ENCODE measurements at regions not wholly inside any gene's neighbourhood (a gene's known extent, or its start where the extent isn't known, plus 50 kb on each side); places are given as distances from the start of the nearest gene placed in this dataset.
A peak's percentile ranks its signal among the peaks of the same experiment; 100 is the strongest.
"Not testable (repeated sequence)": the region's sequence is repeated elsewhere in the genome, so short reads cannot be mapped to it uniquely, and the experiment has no call there.

DNA sequence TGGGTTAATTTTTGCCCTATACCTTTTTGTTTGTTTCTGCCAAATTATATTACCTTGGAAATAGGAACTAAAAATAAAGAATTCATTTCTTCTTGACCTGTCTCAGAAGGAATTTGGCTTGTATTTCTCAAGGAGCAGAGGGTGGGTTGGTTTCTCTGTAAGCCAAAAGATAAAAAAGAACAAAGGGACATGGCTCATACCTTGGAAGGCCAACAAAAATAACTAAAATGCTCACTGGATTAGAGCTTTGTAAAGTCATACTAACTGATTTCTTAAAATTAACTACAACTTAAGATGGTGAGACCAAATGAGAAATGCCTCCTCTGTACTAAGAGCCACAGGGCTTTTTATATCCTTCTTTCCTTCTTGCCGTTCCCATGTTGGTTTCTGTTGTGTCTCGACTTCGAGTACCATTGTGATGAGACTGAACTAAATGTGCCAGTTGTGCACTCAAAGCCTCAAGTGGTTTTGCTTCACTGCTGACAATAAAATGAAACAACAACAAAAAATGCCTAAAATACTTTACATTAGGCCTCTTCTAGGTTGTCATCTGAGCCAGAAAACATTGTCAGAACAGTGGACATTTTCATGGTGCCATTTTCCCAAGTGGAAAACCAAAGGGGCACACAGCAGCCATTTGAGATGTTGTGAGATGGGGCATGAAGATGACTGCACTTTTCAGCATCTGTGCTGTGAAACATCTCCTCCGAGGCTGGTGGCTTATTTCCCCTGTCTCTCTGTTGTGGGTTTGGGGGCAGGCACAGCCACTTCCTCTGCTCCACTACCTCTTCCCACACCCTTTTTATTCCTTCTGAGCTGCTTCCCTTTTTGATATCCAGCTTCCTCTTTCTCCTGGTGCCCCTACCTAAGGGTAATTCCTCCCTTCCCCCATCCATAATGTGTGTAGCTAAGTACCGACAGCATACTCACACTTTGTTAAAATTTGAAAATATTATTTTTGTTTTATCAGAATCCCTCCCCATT is 51.8 kb upstream of the AGR3 start:
- no peak for DNase-seq (ENCODE audit: low spot score)

DNA sequence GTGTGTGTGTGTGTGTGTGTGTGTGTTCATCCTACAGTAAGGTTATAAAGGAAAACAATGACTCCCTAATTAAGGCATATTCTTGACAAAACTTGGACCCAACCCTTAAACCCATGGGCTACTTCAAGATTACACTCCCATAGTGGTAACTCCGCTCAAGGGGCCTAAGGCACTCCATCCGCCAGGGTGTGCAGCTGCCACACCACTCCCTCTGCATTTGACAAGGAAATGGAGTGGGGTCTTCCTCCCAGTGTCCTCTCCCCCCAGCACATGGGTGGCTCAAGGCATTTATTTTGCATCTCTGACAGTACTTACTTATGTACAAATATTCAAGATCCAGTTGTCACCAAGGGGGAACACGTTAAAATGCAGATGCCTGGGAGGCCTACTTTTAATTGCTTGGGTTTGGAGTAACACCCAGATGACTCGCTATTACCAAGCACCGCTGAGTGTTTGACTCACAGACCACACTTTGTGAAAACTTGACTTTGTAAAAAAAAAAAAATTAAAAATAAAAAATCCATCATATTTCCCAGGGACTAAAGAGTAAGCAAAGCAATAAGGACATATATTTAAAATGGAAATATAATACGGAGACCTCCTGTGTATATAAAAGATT is 53.0 kb upstream of the AGR3 start:
- H3K4me1 Mint-ChIP-seq (ENCODE audit: low read depth): peaks cover 48% of the 10 kb centered on the region
- no peak for DNase-seq (ENCODE audit: low spot score)

More for the DNA sequence above, 51.8 kb upstream of the AGR3 start:
- H3K4me3 Mint-ChIP-seq: peak overlapping the region; percentile 44
- H3K27ac Mint-ChIP-seq: peak overlapping the region; percentile 57
- H3K4me1 Mint-ChIP-seq (ENCODE audit: low read depth): peaks cover 54% of the 10 kb centered on the region
- H3K9me3 Mint-ChIP-seq: no peaks in the 10 kb centered on the region
- intact Hi-C loops (cut with micrococcal nuclease): loop anchor here (5.0 kb wide), 1 partner anchor 109 kb away; no protein-coding TSS in a partner anchor
- H3K27me3 Mint-ChIP-seq (ENCODE audit: insufficient read depth): no peaks in the 10 kb centered on the region
- H3K36me3 Mint-ChIP-seq (ENCODE audit: low read depth): peaks cover 6% of the 10 kb centered on the region

DNA sequence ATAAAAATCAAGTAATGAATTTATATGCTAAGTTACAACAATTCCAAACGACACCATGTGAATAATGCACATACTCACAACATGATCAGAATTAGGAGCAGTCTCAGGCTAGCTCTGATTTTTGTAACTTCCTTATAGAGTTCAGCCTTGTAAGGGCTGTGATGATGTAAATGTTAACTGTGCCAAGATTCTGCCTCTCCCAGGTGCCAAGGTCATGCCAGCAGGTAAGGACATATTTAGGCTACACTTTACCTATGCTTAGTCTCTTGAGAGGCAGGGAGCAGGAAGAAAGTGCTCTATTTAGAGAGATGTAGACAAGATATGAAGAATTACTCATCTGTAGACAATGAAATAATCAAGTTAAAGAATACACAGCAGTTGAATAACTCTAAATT is 53.6 kb upstream of the AGR3 start:
- Mint-ChIP-seq H3K9me3 (no peaks in the 10 kb centered on the region), H3K27ac (no peak overlapping the region), H3K27me3 (ENCODE audit: insufficient read depth) (peaks cover 2% of the 10 kb centered on the region), H3K4me3 (no peak overlapping the region), H3K4me1 (ENCODE audit: low read depth) (peaks cover 43% of the 10 kb centered on the region), H3K36me3 (ENCODE audit: low read depth) (peaks cover 3% of the 10 kb centered on the region)
- intact Hi-C loops (cut with micrococcal nuclease): loop anchor here (1.0 kb wide), 1 partner anchor 65 kb away; no protein-coding TSS in a partner anchor
- no peak for DNase-seq (ENCODE audit: low spot score)

More for the DNA sequence above, 53.0 kb upstream of the AGR3 start:
- intact Hi-C loops (cut with micrococcal nuclease): loop anchor here (1.0 to 5.0 kb wide), 2 partner anchors 65 to 107 kb away; no protein-coding TSS in a partner anchor
- H3K27ac Mint-ChIP-seq: peak overlapping the region; percentile 53
- H3K9me3 Mint-ChIP-seq: no peaks in the 10 kb centered on the region
- peaks cover 6% of the 10 kb centered on the region for H3K36me3 Mint-ChIP-seq (ENCODE audit: low read depth)
- no peak overlapping the region for H3K4me3 Mint-ChIP-seq
- H3K27me3 Mint-ChIP-seq (ENCODE audit: insufficient read depth): no peaks in the 10 kb centered on the region

DNA sequence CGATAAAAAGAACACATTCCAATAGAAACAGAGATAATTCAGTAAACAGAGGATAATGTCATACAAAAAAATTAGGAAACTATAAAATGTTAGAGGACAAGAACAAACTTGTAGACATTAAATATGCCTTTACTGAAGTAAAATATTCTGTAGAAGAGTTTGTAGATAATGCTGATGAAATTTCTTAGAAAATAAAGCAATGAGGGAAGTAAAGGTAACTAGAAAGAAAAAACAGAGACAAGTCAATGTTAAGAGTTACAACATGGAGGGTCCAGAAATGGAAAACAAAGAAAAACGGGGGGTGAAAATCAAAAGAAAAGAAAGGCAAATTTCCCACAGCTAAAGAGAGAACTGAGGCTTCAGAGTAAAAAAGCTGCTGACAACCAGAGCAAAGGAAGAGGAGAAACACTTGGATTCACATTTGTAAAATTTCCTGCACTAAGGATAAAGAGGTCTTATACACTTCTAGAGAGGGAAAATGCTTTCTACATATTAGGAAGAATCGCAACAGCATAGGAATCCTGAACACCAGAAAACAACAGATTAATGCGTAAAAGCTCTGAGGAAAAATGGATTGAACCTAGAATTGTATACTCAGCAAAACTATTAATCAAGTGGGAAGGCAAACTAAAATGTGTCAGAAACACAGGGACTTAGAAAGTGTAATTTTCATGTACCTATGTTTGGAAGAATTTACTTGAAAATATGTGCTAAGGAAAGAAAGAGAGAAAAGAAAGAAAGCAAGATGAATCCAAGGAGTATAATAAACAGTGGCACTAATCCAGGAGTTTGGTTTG is 55.0 kb upstream of the AGR3 start:
- peaks cover 3% of the 10 kb centered on the region for H3K36me3 Mint-ChIP-seq (ENCODE audit: low read depth)
- no peak overlapping the region for H3K4me3 Mint-ChIP-seq

DNA sequence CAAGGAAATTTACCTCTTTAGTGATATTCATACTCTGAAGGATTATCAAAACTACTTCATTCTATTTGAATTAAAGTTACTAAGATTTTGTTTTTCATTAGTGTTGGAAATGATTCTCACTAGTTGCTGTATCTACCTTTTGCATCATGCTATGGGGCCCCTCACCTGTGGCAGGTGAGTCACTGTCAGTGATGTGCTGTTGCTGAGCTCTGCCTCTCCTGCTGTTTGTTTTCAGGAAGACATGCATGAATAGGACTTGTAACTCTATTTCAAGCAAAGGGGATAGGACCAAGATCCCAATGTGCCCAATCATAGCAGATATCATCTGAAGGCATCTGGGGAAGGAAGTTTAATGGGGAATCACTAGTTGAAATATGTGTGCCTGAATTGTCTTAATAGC is 57.4 kb upstream of the AGR3 start:
- H3K9me3 Mint-ChIP-seq: no peaks in the 10 kb centered on the region
- no peak overlapping the region for H3K4me3 Mint-ChIP-seq
- peaks cover 19% of the 10 kb centered on the region for H3K4me1 Mint-ChIP-seq (ENCODE audit: low read depth)
- no peak for DNase-seq (ENCODE audit: low spot score)
- H3K36me3 Mint-ChIP-seq (ENCODE audit: low read depth): no peaks in the 10 kb centered on the region
- intact Hi-C loops (cut with micrococcal nuclease): no loop called here
- peaks cover 4% of the 10 kb centered on the region for H3K27me3 Mint-ChIP-seq (ENCODE audit: insufficient read depth)
- no peak overlapping the region for H3K27ac Mint-ChIP-seq

More for the DNA sequence above, 55.0 kb upstream of the AGR3 start:
- no peak for DNase-seq (ENCODE audit: low spot score)
- Mint-ChIP-seq H3K4me1 (ENCODE audit: low read depth) (peaks cover 31% of the 10 kb centered on the region), H3K27me3 (ENCODE audit: insufficient read depth) (peaks cover 4% of the 10 kb centered on the region), H3K9me3 (no peaks in the 10 kb centered on the region), H3K27ac (no peak overlapping the region)
- intact Hi-C loops (cut with micrococcal nuclease): no loop called here

DNA sequence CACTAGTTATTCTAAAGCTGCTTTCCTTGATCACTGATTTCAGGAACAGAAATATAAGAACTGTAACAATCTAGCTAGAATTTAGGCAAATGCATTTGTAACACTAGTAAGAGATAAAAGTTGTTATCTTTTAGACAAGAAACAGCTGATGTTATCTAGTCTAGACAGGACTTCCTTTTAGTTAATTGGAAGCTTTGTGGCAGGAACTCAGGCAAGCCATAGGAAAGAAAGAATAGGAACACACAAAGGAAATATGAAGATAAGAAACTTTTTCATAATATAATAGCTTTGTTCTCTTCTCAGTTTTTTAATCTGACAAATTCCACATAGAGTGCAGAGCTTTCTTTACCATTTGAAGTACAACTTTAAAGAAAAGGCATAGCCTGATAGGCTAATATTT is 59.0 kb upstream of the AGR3 start:
- Mint-ChIP-seq H3K4me1 (ENCODE audit: low read depth) (peaks cover 11% of the 10 kb centered on the region), H3K36me3 (ENCODE audit: low read depth) (no peaks in the 10 kb centered on the region), H3K4me3 (no peak overlapping the region), H3K27me3 (ENCODE audit: insufficient read depth) (peaks cover 4% of the 10 kb centered on the region), H3K9me3 (no peaks in the 10 kb centered on the region), H3K27ac (no peak overlapping the region)
- DNase-seq (ENCODE audit: low spot score): no peak
- intact Hi-C loops (cut with micrococcal nuclease): no loop called here

DNA sequence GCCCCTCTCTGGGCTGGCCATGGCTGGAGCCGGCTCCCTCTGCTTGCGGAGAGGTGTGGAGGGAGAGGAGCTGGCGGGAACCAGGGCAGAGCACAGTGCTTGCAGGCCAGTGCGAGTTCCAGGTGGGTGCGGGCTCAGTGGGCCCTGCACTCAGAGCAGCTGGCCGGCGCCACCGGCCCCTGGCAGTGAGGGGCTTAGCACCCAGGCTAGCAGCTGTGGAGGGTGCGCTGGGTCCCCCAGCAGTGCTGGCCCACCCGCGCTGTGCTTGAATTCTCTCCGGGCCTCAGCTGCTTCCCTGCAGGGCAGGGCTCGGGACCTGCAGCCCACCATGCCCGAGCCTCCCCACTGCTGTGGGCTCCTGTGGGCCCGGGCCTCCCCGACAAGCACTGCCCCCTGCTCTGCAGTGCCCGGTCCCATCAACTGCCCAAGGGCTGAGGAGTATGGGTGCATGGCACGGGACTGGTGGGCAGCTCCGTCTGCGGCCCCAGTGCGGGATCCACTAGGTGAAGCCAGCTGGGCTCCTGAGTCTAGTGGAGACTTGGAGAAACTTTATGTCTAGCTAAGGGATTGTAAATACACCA is 61.2 kb upstream of the AGR3 start:
- Mint-ChIP-seq H3K4me1 (ENCODE audit: low read depth) (peaks cover 11% of the 10 kb centered on the region), H3K27me3 (ENCODE audit: insufficient read depth) (peaks cover 4% of the 10 kb centered on the region), H3K9me3 (peaks cover 9% of the 10 kb centered on the region), H3K4me3 (no peak overlapping the region), H3K36me3 (ENCODE audit: low read depth) (no peaks in the 10 kb centered on the region), H3K27ac (no peak overlapping the region)
- DNase-seq (ENCODE audit: low spot score): no peak
- intact Hi-C loops (cut with micrococcal nuclease): no loop called here

DNA sequence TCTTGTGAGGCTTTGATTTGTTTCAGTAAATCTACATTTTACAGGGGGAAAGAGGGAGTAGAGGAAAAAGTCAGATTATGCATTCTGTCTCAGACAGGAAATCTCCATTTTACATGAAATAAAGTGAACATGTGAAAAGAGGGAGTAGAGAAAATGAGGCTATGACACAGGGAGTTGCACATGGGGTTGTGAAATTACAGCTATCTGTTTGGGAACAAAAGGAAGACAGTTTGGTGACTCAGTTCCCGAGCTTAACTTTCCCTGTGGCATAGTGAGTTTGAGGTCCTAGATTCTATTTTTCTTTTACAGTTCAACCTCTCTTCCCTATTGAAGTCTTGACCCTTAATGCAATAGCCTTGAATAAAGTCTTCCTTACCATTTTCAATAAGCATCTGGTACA is 63.2 kb upstream of the AGR3 start:
- peaks cover 7% of the 10 kb centered on the region for H3K27me3 Mint-ChIP-seq (ENCODE audit: insufficient read depth)
- no peak overlapping the region for H3K4me3 Mint-ChIP-seq

DNA sequence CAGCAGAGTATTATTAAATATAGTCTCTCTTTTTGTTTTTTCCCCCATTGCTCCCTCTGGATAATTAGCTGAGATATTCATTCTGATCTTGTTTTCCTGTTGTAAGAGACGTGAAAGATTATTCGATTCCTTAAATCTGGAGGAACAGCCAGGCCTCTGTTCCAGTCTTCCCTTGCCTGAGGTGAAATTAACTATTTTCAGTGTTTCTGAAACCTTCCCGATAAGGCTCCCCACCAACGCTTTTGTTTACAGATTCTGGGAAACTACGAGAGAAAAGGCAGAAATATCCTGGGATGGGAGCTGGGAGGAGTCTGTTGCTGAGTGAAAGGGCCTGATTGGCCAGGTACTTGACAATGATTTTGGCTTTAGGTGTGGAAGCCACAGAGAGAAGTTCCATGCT is 63.6 kb upstream of the AGR3 start:
- Mint-ChIP-seq H3K27ac (no peak overlapping the region), H3K36me3 (ENCODE audit: low read depth) (no peaks in the 10 kb centered on the region), H3K27me3 (ENCODE audit: insufficient read depth) (peaks cover 5% of the 10 kb centered on the region), H3K9me3 (peaks cover 24% of the 10 kb centered on the region), H3K4me1 (ENCODE audit: low read depth) (no peaks in the 10 kb centered on the region), H3K4me3 (no peak overlapping the region)
- no peak for DNase-seq (ENCODE audit: low spot score)
- intact Hi-C loops (cut with micrococcal nuclease): no loop called here

More for the DNA sequence above, 63.2 kb upstream of the AGR3 start:
- peaks cover 24% of the 10 kb centered on the region for H3K9me3 Mint-ChIP-seq
- no peak overlapping the region for H3K27ac Mint-ChIP-seq
- H3K4me1 Mint-ChIP-seq (ENCODE audit: low read depth): no peaks in the 10 kb centered on the region
- no peaks in the 10 kb centered on the region for H3K36me3 Mint-ChIP-seq (ENCODE audit: low read depth)
- intact Hi-C loops (cut with micrococcal nuclease): no loop called here
- no peak for DNase-seq (ENCODE audit: low spot score)

DNA sequence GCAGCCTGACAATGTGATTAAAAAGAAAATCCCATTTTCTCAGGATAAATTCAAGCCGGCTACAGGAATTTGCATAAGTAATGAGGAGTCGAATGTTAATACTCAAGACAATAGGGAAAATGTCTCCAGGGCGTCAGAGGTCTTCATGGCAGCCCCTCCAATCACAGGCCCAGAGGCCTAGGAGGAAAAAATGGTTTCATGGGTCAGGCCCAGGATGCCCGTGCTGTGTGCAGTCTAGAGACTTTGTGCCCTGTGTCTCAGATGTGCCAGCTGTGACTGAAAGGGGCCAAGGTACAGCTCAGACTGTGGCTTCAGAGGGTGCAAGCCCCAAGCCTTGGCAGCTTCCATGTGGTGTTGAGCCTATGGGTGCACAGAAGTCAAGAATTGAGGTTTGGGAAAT is 66.3 kb upstream of the AGR3 start:
- H3K36me3 Mint-ChIP-seq (ENCODE audit: low read depth); H3K27me3 Mint-ChIP-seq (ENCODE audit: insufficient read depth); DNase-seq (ENCODE audit: low spot score); H3K4me1 Mint-ChIP-seq (ENCODE audit: low read depth); H3K4me3 Mint-ChIP-seq; intact Hi-C loops (cut with micrococcal nuclease); H3K27ac Mint-ChIP-seq: not testable (repeated sequence)
- H3K9me3 Mint-ChIP-seq: peaks cover 24% of the 10 kb centered on the region

DNA sequence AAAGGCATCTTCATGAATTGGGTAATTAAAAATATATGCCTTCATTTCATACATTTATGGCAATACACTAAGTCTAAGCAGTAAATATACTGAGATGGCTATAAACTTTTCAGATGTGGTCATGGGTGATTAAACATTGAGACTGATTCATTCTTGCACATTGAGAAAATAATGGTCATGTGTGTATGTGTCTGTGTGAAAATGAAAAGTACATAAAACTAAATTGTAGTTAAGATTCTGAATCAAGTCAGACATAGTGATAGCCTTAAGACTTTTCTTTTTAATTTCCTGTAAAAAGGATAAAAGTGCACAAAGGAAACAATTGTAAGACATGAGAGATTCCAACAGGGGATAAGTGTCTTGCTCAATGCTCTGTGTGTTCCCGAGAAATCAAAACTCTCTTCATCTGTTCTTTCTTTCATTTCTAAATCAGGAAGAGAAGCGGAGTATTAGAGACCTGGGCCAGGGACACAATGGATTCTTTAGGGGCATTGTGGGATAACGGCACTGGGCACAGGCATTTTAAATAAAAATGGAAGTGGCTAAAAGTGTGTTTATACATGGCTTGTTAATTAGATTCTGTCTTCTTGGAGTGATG is 69.8 kb upstream of the AGR3 start:
- Mint-ChIP-seq H3K4me3 (no peak overlapping the region), H3K36me3 (ENCODE audit: low read depth) (no peaks in the 10 kb centered on the region), H3K27me3 (ENCODE audit: insufficient read depth) (peaks cover 14% of the 10 kb centered on the region), H3K27ac (no peak overlapping the region), H3K4me1 (ENCODE audit: low read depth) (no peaks in the 10 kb centered on the region), H3K9me3 (peaks cover 24% of the 10 kb centered on the region)
- intact Hi-C loops (cut with micrococcal nuclease): no loop called here
- no peak for DNase-seq (ENCODE audit: low spot score)

DNA sequence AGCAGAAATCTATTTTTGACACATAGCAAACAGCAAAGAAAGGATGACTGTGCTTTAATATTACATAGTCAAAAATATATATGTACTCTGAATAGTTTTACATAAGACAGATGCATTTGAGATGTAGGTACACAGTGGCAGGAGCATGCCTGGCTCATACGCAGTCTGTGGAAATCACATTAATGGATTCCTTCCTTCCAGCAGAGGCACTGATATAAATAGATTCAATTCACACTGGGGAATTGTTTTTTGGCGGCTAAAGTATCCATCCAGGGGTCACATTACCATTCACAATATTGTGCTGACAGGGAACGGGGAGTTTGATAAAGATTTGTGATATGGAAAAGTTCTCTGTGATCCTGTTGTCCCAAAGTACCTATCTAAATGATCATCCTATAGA is 72.5 kb upstream of the AGR3 start:
- no peak for DNase-seq (ENCODE audit: low spot score)
- Mint-ChIP-seq H3K27ac (no peak overlapping the region), H3K4me3 (no peak overlapping the region), H3K4me1 (ENCODE audit: low read depth) (no peaks in the 10 kb centered on the region), H3K36me3 (ENCODE audit: low read depth) (no peaks in the 10 kb centered on the region), H3K9me3 (peaks cover 8% of the 10 kb centered on the region), H3K27me3 (ENCODE audit: insufficient read depth) (peaks cover 13% of the 10 kb centered on the region)
- intact Hi-C loops (cut with micrococcal nuclease): no loop called here

All from activated T-helper 1 cell treated with anti-CD3 and anti-CD28 coated beads, Interleukin-12 subunit alpha, Interleukin-12 subunit beta, Interleukin-2, Interleukin-4 antibody, amounts not matched to agents 30 ng/mL and 10 ng/mL and 1 ng/mL, durations not matched to agents 14 hours and 24 hours and 36 hours (primary cell).